Middle frontal gyrus (tissue), 1 donor: ENCODE measurements at regions not wholly inside any gene's neighbourhood (a gene's known extent, or its start where the extent isn't known, plus 50 kb on each side); places are given as distances from the start of the nearest gene placed in this dataset.

Source experiments
- DNase-seq: peaks from one replicate; pipeline ENCODE4 v3.0.0-alpha.2; 2015; ENCODE audit warnings: low spot score; ENCODE audit errors: extremely low spot score

DNA sequence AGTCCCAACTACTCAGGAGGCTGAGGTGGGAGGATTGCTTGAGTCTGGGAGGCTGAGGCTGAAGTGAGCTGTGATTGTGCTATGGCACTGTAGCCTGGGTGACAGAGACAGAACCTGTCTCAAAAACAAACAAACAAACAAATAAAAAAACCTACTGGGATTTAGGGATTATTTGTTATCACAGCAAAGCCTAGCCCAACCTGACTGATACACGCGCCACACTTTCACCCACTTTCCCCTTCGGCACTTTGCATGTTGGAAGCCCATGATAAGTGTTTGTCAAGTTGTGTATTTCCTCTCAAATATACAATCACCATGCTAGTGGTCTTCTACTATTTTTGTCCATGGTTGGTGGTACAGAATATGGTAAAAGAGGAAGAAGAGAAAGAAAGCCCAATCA lies 50.5 kb upstream of the STC2 start:
- no peak for DNase-seq
